SK-N-SH (cell line): ENCODE measurements at regions not wholly inside any gene's neighbourhood (a gene's known extent, or its start where the extent isn't known, plus 50 kb on each side); places are given as distances from the start of the nearest gene placed in this dataset.
"Not testable (repeated sequence)": the region's sequence is repeated elsewhere in the genome, so short reads cannot be mapped to it uniquely, and the experiment has no call there.

Experiments
- CHD2 ChIP-seq: fragments of 150-350 bp; IDR thresholded peaks from 2 replicates; pipeline ENCODE4 v1.6.1; 2018; ENCODE audit warnings: low read length; ENCODE audit not compliant: partially characterized antibody
- CTCF ChIP-seq: fragments of 200-600 bp; sonication (generic); IDR thresholded peaks from 2 replicates; pipeline ENCODE4 v1.6.1; 2017; ENCODE audit warnings: antibody characterized with exemption, mild to moderate bottlenecking, moderate library complexity
- EP300 ChIP-seq, 2 experiments: IDR thresholded peaks; 2 replicates each; pipeline versions ENCODE4 v1.4.0 to v1.6.1; 2012; ENCODE audit warnings: borderline replicate concordance in 1 of 2, low read depth in 1 of 2, low read length in 1 of 2
- FOXM1 ChIP-seq: IDR thresholded peaks from 2 replicates; pipeline ENCODE4 v1.4.0; 2012; ENCODE audit warnings: low read depth, mild to moderate bottlenecking
- GABPA ChIP-seq: IDR thresholded peaks from 2 replicates; pipeline ENCODE4 v1.4.0; 2012; ENCODE audit warnings: low read depth, mild to moderate bottlenecking
- POLR2AphosphoS5 ChIP-seq: IDR thresholded peaks from 2 replicates; pipeline ENCODE4 v1.6.1; 2012; ENCODE audit warnings: low read depth, low read length
- RXRA ChIP-seq: IDR thresholded peaks from 2 replicates; pipeline ENCODE4 v1.4.0; 2012; ENCODE audit warnings: low read depth, mild to moderate bottlenecking, borderline replicate concordance
- SIN3A ChIP-seq: IDR thresholded peaks from 2 replicates; pipeline ENCODE4 v1.6.1; 2012; ENCODE audit warnings: low read depth, mild to moderate bottlenecking, low read length, moderate library complexity, borderline replicate concordance
- TAF1 ChIP-seq: IDR thresholded peaks from 2 replicates; pipeline ENCODE4 v1.6.1; 2012; ENCODE audit warnings: low read depth, mild to moderate bottlenecking, low read length, moderate library complexity, borderline replicate concordance

- not testable (repeated sequence) for TF ChIP-seq GABPA; CTCF; FOXM1; SIN3A; CHD2; RXRA; POLR2AphosphoS5; TAF1; EP300 (IDR thresholded peaks at IDR 0.05; ENCODE audit: borderline replicate concordance in 1 of 2, low read depth in 1 of 2, low read length in 1 of 2)
Measured at GRCh38 chr2:125353542-125353941, 1302.4 kb upstream of the GYPC start.
